Vagina (tissue), 2 donors: ENCODE measurements at regions not wholly inside any gene's neighbourhood (a gene's known extent, or its start where the extent isn't known, plus 50 kb on each side); places are given as distances from the start of the nearest gene placed in this dataset.

Experiments
- POLR2A ChIP-seq, 2 donors: fragments of 450-650 bp; IDR thresholded peaks; one replicate each; pipeline ENCODE4 v1.6.1; 2017; ENCODE audit warnings: antibody characterized with exemption in 2 of 2, mild to moderate bottlenecking in 2 of 2, moderate library complexity in 2 of 2
- POLR2AphosphoS5 ChIP-seq, 2 donors: sonication (generic); formaldehyde crosslinking; IDR thresholded peaks; one replicate each; pipeline ENCODE4 v1.9.0; 2017; ENCODE audit warnings: antibody characterized with exemption in 2 of 2, mild to moderate bottlenecking in 2 of 2, low read depth in 1 of 2; ENCODE audit not compliant: insufficient read depth in 1 of 2
- TF ChIP-seq, protein P1 (sequence below), 3 experiments: fragments of 450-650 bp in 2 of 3; fragments of 200-600 bp in 1 of 3; sonication (generic) in 1 of 3; IDR thresholded peaks; one replicate each; pipeline ENCODE4 v1.5.1; 2017 to 2019; ENCODE audit warnings: antibody characterized with exemption in 3 of 3, mild to moderate bottlenecking in 2 of 3, moderate library complexity in 2 of 3

DNA sequence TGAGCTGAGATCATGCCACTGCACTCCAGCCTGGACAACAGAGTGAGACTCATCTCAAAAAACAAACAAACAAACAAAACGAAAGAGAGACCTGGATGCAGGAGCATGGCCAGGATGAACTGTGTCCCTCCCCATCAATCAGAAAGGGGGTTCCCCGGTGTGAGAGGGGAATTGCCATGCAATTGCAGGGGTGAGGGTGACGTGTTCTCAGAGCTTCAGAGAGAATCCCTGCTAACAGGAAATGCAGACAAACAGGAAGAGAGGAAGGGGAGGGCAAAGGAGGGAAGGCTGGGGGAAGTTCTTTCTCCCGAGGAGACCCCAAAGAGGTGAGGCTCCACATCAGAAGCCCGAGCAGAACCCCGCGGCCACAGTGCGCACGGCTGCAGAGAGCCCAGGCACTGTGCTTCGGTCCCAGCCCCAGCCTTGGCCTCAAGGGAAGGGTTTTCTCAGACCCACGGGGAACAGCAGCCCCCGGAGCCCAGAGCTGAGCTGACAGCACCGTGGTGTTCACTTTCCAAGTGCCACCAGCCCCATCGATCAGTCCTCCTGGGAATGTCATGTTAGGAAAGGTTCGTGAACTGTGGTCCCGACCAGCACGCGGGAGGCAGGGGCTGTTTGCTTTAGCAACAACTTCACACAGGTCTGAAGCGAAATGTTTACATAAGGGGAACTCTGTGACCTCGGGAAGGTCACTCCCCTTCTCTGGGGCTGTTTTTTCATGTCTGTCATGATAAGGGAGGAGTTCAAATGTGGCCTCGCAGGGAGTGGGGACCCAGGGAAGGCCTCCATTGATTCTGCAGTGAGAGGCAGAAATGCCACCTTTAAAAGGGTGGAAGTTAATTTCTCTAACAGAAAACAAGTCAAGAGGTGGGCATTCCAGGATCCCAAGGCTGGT, 108.0 kb upstream of the ANO1 start:
- TF ChIP-seq POLR2A (IDR thresholded peaks at IDR 0.05), result no peak
- TF ChIP-seq, protein P1, sequence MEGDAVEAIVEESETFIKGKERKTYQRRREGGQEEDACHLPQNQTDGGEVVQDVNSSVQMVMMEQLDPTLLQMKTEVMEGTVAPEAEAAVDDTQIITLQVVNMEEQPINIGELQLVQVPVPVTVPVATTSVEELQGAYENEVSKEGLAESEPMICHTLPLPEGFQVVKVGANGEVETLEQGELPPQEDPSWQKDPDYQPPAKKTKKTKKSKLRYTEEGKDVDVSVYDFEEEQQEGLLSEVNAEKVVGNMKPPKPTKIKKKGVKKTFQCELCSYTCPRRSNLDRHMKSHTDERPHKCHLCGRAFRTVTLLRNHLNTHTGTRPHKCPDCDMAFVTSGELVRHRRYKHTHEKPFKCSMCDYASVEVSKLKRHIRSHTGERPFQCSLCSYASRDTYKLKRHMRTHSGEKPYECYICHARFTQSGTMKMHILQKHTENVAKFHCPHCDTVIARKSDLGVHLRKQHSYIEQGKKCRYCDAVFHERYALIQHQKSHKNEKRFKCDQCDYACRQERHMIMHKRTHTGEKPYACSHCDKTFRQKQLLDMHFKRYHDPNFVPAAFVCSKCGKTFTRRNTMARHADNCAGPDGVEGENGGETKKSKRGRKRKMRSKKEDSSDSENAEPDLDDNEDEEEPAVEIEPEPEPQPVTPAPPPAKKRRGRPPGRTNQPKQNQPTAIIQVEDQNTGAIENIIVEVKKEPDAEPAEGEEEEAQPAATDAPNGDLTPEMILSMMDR (IDR thresholded peaks at IDR 0.05), result no peak
- no peak for TF ChIP-seq POLR2AphosphoS5 (IDR thresholded peaks at IDR 0.05; ENCODE audit: insufficient read depth in 1 of 2, low read depth in 1 of 2)
